ENCODE measurements at regions not wholly inside any gene's neighbourhood (a gene's known extent, or its start where the extent isn't known, plus 50 kb on each side); places are given as distances from the start of the nearest gene placed in this dataset.

DNA sequence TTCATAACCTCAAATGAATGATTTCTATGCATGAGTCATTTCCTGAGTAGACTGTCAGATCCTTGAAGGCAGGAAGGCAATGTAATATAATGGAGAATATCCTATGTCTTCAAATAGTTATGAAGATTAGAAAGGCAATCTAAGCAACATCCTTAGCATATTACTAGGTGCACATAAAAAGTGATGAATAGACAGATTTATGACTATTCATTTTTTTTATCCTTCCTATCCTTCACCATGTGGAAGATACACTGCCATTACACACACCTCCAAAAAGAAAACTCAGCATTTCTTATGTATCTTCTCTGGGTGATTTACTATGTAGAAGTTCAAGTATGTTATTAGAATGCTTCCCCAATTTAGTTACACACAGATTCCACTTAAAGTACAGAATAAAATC lies 126.4 kb upstream of the MAF start:
- H3K4me1 ChIP-seq (ENCODE audit: control insufficient read depth, insufficient read depth, low read length), result peaks cover 9% of the 10 kb centered on the region

DNA sequence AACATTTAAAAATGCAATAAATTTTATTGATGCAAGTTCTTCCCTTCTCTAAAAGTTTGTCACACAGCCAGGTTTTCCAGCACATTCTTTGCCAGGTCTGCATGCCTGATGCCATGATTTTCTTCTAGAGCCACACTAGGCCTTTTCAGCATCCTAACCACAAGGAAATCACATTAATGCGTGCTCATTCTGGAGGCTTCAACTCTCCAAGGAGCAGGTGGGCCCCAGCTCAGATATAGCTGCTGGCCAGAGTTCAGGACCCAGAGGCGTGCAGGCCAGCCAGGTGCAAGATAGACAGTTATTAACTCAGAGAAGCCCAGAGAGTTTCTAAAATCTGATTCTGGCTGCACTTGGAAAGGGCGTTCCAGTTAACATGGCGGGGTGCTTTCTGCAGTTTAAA lies 124.5 kb upstream of the MAF start:
- no peaks in the 10 kb centered on the region for H3K27me3 ChIP-seq (ENCODE audit: control insufficient read depth, insufficient read depth, low read length)
- no peaks in the 10 kb centered on the region for H3K9me3 ChIP-seq (ENCODE audit: control insufficient read depth, low read length)

More for the DNA sequence above, 126.4 kb upstream of the MAF start:
- no peaks in the 10 kb centered on the region for H3K27me3 ChIP-seq (ENCODE audit: control insufficient read depth, insufficient read depth, low read length)
- no peak overlapping the region for H3K4me3 ChIP-seq (ENCODE audit: low read length)
- no peaks in the 10 kb centered on the region for H3K36me3 ChIP-seq (ENCODE audit: control insufficient read depth, insufficient read depth, low read length)
- H3K9ac ChIP-seq (ENCODE audit: low read length), result no peak overlapping the region
- H3K9me3 ChIP-seq (ENCODE audit: control insufficient read depth, low read length), result no peaks in the 10 kb centered on the region

DNA sequence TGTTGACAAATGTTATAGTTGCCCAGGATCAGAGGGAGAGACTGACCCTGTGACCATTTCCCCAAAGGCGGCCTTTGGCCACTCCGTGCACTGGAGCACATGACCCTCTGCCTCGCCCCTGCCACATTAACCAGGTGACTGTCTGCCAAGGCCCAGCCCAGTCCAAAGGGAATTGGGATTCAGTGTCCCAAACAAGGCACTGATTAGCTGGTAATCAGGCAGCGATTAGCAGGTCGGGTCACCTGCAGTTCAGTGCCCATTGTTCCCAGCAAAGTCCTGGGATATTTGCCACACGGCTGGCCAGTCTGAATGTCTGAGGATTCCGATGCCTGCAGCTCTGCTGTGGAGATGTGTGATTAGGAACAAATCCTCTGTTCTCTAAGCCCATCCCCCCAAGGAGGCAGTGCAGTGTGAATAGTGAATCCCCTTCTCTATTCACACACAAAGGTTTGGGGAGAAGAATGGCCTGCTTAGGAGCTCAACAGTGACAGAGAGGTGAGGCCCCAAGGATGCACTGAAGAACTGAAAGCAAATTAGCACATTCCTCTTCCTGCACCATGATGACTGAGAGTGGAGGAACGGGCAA lies 123.1 kb upstream of the MAF start:
- no peak overlapping the region for H3K9ac ChIP-seq (ENCODE audit: low read length)
- H3K36me3 ChIP-seq (ENCODE audit: control insufficient read depth, insufficient read depth, low read length), result no peaks in the 10 kb centered on the region
- no peak overlapping the region for H3K4me3 ChIP-seq (ENCODE audit: low read length)
- no peaks in the 10 kb centered on the region for H3K9me3 ChIP-seq (ENCODE audit: control insufficient read depth, low read length)
- peaks cover 9% of the 10 kb centered on the region for H3K4me1 ChIP-seq (ENCODE audit: control insufficient read depth, insufficient read depth, low read length)
- no peaks in the 10 kb centered on the region for H3K27me3 ChIP-seq (ENCODE audit: control insufficient read depth, insufficient read depth, low read length)

More for the DNA sequence above, 124.5 kb upstream of the MAF start:
- Histone ChIP-seq H3K4me3 (ENCODE audit: low read length) (no peak overlapping the region), H3K9ac (ENCODE audit: low read length) (no peak overlapping the region), H3K4me1 (ENCODE audit: control insufficient read depth, insufficient read depth, low read length) (peaks cover 9% of the 10 kb centered on the region), H3K36me3 (ENCODE audit: control insufficient read depth, insufficient read depth, low read length) (no peaks in the 10 kb centered on the region)

DNA sequence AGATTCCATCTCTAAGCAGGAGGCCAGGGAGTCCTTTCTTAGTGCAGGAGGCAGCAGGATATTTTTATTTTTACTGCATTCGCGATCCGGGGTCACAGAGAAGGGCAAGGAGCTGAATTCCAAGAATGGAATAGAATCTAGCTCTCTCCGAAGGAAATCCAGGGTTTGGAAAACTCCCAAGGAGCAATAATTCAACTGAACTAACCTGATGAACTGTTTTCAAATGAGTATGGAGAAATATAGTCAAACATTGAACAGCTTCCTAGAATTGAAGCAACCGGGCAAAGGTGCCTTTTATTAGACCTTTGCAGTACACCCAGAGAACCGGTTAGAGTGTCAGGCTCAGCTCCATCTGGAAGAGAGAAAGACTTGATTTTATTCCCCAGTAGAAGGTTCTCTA lies 120.7 kb upstream of the MAF start:
- Histone ChIP-seq H3K4me3 (ENCODE audit: low read length) (no peak overlapping the region), H3K4me1 (ENCODE audit: control insufficient read depth, insufficient read depth, low read length) (peaks cover 9% of the 10 kb centered on the region), H3K27me3 (ENCODE audit: control insufficient read depth, insufficient read depth, low read length) (no peaks in the 10 kb centered on the region), H3K9me3 (ENCODE audit: control insufficient read depth, low read length) (no peaks in the 10 kb centered on the region), H3K36me3 (ENCODE audit: control insufficient read depth, insufficient read depth, low read length) (no peaks in the 10 kb centered on the region), H3K9ac (ENCODE audit: low read length) (no peak overlapping the region)

DNA sequence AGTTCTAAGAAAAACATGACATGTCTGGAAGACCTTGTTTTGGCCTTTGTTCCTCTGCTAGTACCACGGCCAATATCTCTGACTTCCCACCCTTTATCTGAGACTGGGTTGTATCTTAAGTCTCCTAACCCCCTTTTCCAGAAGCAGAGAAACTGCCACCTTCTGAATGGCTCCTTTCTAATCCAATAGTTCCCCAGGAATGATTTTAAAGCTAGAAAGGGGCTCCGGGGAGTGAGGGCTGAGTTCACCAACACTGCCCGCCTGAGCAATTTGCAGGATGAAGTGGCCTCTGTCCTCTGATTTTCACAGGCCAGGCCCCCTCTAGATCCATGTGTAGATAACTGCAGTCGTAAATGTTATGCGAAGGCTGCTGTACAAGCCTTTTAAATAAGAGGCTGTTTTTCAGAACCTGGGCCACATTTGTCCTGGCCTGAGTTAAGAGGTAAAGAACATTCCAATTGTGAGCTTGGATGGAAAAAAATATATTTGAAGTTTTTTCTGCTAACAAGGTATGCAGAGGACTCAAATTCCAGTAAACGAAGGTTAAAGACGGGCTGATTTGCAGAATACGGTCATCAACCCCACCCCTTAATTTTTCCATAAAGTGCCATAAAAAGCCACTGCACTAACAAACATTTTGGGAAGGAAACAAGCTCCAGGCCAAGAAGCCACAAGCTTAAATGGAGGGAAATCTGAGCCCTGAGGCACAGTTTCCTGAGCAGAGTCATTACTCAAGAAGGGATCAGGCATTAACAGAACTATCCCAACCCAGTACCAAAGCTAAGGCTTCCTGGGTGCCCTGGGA lies 117.0 kb upstream of the MAF start:
- Histone ChIP-seq H3K9ac (ENCODE audit: low read length) (no peak overlapping the region), H3K4me1 (ENCODE audit: control insufficient read depth, insufficient read depth, low read length) (peaks cover 12% of the 10 kb centered on the region), H3K27me3 (ENCODE audit: control insufficient read depth, insufficient read depth, low read length) (no peaks in the 10 kb centered on the region), H3K9me3 (ENCODE audit: control insufficient read depth, low read length) (no peaks in the 10 kb centered on the region), H3K36me3 (ENCODE audit: control insufficient read depth, insufficient read depth, low read length) (no peaks in the 10 kb centered on the region), H3K4me3 (ENCODE audit: low read length) (no peak overlapping the region)

DNA sequence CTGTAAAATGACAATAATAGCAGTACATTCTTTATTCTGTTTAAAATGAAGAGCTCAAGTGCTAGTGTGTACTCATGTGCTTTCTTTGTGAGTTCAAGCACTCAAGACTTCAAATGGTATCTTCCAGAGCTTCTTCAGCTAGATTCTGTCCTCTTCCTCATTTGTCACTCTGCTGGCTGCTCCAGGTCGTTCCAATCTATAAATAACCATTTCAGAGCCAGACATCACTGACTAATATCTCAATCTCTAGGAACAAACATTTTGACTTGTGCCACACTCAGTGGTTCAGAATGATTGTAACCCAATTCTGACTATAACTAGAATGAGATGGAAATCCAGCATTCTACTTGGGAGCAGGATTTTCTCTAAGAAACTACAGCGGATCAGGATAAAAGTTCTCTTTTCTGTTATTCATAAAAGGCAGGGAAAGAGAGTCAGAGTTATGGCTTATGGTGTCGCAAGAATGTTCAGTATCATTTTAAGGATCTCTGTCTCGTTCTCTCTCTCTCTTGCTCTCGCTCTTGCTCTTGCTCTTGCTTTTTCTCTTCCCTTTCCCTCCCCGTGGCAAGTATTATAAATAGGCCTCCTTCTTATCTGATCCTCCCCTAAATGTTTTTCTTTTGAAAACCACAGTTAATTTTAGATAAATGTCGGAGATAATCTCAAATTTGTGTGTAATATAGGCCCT lies 116.3 kb upstream of the MAF start:
- H3K27me3 ChIP-seq (ENCODE audit: control insufficient read depth, insufficient read depth, low read length), result no peaks in the 10 kb centered on the region
- H3K9me3 ChIP-seq (ENCODE audit: control insufficient read depth, low read length), result no peaks in the 10 kb centered on the region
- peaks cover 12% of the 10 kb centered on the region for H3K4me1 ChIP-seq (ENCODE audit: control insufficient read depth, insufficient read depth, low read length)
- H3K4me3 ChIP-seq (ENCODE audit: low read length), result no peak overlapping the region
- no peak overlapping the region for H3K9ac ChIP-seq (ENCODE audit: low read length)
- H3K36me3 ChIP-seq (ENCODE audit: control insufficient read depth, insufficient read depth, low read length), result no peaks in the 10 kb centered on the region

DNA sequence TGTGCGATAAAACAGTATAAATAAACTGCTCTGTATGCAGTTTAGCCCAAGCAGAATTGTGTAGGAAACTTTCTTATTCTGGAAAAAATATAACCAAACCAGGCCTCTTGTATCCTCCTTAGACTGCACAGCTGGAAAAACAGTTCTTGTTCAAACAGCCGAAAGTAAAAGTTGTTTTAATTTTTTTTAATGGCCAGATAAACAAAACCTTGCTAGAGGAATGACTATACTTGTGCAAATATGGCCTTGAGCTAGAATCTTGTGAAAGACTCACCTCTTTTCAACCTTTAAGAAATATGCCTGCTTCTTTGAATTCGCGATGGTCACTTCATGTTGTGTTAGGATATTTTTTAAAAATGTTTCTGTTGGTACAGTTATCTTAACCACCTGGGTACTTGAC lies 114.5 kb upstream of the MAF start:
- Histone ChIP-seq H3K36me3 (ENCODE audit: control insufficient read depth, insufficient read depth, low read length) (no peaks in the 10 kb centered on the region), H3K9ac (ENCODE audit: low read length) (no peak overlapping the region)

DNA sequence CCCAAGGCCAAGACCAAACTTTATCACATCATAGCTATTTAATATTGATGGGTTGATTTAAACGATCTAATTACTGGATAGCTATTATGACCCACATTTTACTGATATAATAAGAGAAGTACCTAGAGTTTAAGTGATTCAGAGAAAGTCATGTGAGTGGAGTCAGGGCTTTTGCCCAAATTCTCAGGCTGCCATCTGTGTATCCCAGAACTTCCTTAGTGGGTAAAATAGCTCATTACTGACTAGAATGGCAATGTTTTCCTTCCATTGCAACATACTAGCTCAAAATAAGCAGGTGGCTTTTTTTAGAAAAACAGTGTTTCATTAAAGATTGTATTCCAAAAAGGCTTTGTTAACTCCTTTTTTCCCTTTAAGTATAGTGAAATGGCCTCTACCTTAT lies 113.9 kb upstream of the MAF start:
- Histone ChIP-seq H3K9ac (ENCODE audit: low read length) (no peak overlapping the region), H3K4me3 (ENCODE audit: low read length) (no peak overlapping the region), H3K4me1 (ENCODE audit: control insufficient read depth, insufficient read depth, low read length) (peaks cover 12% of the 10 kb centered on the region), H3K36me3 (ENCODE audit: control insufficient read depth, insufficient read depth, low read length) (no peaks in the 10 kb centered on the region), H3K27me3 (ENCODE audit: control insufficient read depth, insufficient read depth, low read length) (no peaks in the 10 kb centered on the region), H3K9me3 (ENCODE audit: control insufficient read depth, low read length) (no peaks in the 10 kb centered on the region)

More for the DNA sequence above, 114.5 kb upstream of the MAF start:
- H3K4me1 ChIP-seq (ENCODE audit: control insufficient read depth, insufficient read depth, low read length), result peaks cover 12% of the 10 kb centered on the region
- H3K9me3 ChIP-seq (ENCODE audit: control insufficient read depth, low read length), result no peaks in the 10 kb centered on the region
- H3K4me3 ChIP-seq (ENCODE audit: low read length), result no peak overlapping the region
- H3K27me3 ChIP-seq (ENCODE audit: control insufficient read depth, insufficient read depth, low read length), result no peaks in the 10 kb centered on the region

DNA sequence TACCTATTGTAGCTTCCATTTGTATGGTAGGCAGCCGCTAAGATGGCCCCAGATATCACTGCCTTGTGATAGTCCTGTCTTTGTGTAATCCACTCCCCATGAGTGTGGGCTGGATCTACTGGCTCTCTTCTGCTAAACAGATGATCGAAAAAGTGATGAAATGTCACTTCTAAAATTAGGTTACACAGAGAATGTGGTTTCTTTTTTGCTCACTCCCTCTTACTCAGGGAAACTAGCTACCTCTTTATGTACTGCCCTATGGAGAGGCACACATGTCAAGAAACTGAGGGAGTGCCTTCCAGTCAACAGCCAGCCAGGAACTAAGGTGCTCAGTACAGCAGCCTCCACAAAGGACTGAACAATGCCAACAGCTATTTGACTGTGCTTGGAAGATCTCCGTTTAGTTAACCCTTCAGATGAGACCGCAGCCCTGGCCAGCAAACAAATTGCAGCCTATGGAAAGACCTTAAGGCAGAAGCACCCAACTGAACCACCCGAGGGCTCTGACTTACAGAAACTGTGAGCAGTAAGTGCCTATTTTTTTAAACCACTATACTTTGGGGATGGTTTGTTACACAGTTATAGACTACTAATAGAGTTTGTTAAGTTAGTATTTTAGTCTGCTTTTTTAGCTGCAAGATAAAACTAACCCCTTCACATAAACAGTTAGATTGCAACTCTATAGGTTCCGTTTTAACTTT lies 113.2 kb upstream of the MAF start:
- Histone ChIP-seq H3K4me3 (ENCODE audit: low read length) (no peak overlapping the region), H3K4me1 (ENCODE audit: control insufficient read depth, insufficient read depth, low read length) (peaks cover 12% of the 10 kb centered on the region), H3K9ac (ENCODE audit: low read length) (no peak overlapping the region), H3K27me3 (ENCODE audit: control insufficient read depth, insufficient read depth, low read length) (no peaks in the 10 kb centered on the region), H3K9me3 (ENCODE audit: control insufficient read depth, low read length) (no peaks in the 10 kb centered on the region), H3K36me3 (ENCODE audit: control insufficient read depth, insufficient read depth, low read length) (no peaks in the 10 kb centered on the region)

DNA sequence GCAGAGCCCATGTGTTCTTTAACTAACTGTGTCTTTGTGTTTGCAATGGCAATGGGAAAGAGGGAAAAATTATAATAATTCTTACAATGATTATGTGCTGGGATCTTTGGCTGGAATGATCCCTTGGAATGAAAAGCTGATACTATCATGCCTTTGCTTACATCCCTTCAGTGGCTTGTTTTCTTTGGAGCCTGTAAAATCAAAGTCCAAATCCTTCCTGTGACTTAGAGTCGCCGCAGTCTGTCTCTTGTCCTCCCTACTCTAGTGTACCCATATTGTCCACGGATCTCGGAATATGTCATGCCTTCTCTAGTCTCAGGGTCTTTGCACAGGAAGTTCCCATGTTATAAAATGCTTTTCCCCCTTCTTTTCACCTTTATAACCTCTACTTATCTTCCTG lies 111.7 kb upstream of the MAF start:
- no peaks in the 10 kb centered on the region for H3K36me3 ChIP-seq (ENCODE audit: control insufficient read depth, insufficient read depth, low read length)
- H3K4me1 ChIP-seq (ENCODE audit: control insufficient read depth, insufficient read depth, low read length), result peaks cover 19% of the 10 kb centered on the region
- H3K9ac ChIP-seq (ENCODE audit: low read length), result no peak overlapping the region
- H3K27me3 ChIP-seq (ENCODE audit: control insufficient read depth, insufficient read depth, low read length), result no peaks in the 10 kb centered on the region
- no peaks in the 10 kb centered on the region for H3K9me3 ChIP-seq (ENCODE audit: control insufficient read depth, low read length)
- no peak overlapping the region for H3K4me3 ChIP-seq (ENCODE audit: low read length)

DNA sequence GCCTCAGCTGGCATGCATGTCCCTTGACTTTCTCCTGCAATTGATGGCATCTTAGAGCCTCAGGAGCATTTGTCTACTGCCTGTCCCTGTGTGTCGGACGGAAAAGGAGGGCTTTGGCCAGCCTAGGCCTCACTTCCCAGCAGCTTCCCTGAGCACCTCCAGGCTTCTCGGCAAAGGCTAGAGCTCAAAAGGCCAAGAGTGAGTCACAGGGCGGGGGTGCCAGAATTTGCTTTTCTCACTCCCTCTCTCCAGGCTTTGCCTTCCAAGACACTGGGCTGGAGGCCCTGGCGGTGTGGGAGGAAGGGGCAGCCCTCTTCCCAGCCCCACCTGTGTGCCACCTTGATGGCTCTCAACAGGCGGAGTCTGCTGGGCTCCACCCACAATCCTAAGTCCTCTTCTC lies 107.3 kb upstream of the MAF start:
- Histone ChIP-seq H3K9ac (ENCODE audit: low read length) (no peak overlapping the region), H3K27me3 (ENCODE audit: control insufficient read depth, insufficient read depth, low read length) (no peaks in the 10 kb centered on the region), H3K4me3 (ENCODE audit: low read length) (no peak overlapping the region), H3K9me3 (ENCODE audit: control insufficient read depth, low read length) (no peaks in the 10 kb centered on the region), H3K4me1 (ENCODE audit: control insufficient read depth, insufficient read depth, low read length) (peaks cover 7% of the 10 kb centered on the region), H3K36me3 (ENCODE audit: control insufficient read depth, insufficient read depth, low read length) (no peaks in the 10 kb centered on the region)

DNA sequence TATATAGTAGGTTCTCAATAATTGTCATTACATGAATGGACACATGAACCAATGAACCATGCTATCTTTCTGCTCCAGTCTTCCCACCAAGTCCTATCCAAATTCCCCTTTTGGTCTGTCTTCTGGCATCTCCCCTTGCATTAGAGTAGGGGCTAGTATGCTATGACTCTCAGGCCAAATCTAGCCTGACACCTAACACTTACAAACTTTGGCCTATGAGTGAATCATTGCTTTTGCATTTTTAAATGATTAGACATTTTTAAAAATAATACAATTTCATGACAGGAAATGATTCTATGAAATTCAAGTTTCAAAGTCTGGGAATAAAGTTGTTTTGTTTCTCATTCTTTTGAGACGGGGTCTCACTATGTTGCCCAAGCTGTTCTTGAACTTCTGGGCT lies 102.5 kb upstream of the MAF start:
- no peak overlapping the region for H3K9ac ChIP-seq (ENCODE audit: low read length)
- H3K4me1 ChIP-seq (ENCODE audit: control insufficient read depth, insufficient read depth, low read length), result peaks cover 5% of the 10 kb centered on the region
- H3K36me3 ChIP-seq (ENCODE audit: control insufficient read depth, insufficient read depth, low read length), result no peaks in the 10 kb centered on the region
- no peak overlapping the region for H3K4me3 ChIP-seq (ENCODE audit: low read length)
- no peaks in the 10 kb centered on the region for H3K9me3 ChIP-seq (ENCODE audit: control insufficient read depth, low read length)
- H3K27me3 ChIP-seq (ENCODE audit: control insufficient read depth, insufficient read depth, low read length), result no peaks in the 10 kb centered on the region

All from mucosa of stomach (tissue), 1 donor.